Activated CD4-positive, alpha-beta memory T cell treated with anti-CD3 and anti-CD28 coated beads, Interleukin-2, amount 10 ng/mL, durations not matched to agents 7 days and 5 days (primary cell): ENCODE measurements at regions not wholly inside any gene's neighbourhood (a gene's known extent, or its start where the extent isn't known, plus 50 kb on each side); places are given as distances from the start of the nearest gene placed in this dataset.
A peak's percentile ranks its signal among the peaks of the same experiment; 100 is the strongest.
"Not testable (repeated sequence)": the region's sequence is repeated elsewhere in the genome, so short reads cannot be mapped to it uniquely, and the experiment has no call there.

Source experiments
- CTCF ChIA-PET: fragments of 350-600 bp; sonication (Branson Sonifier 250); formaldehyde crosslinking; loops from one replicate; lab custom pipeline; 2021; ENCODE audit warnings: antibody characterized with exemption, inconsistent platforms; lab: Charles Lee
- POLR2A ChIA-PET: fragments of 350-600 bp; sonication (Branson Sonifier 250); formaldehyde crosslinking; loops from one replicate; lab custom pipeline; 2021; ENCODE audit warnings: antibody characterized with exemption; lab: Charles Lee
- DNase-seq: peaks from one replicate; pipeline ENCODE4 v3.0.0-alpha.2; 2020
- H3K27ac Mint-ChIP-seq: one replicate; pipeline ENCODE4 v1.8.0; 2021; ENCODE audit warnings: mild to moderate bottlenecking, mixed read lengths
- H3K27me3 Mint-ChIP-seq: one replicate; pipeline ENCODE4 v1.8.0; 2021; ENCODE audit warnings: mixed read lengths
- H3K36me3 Mint-ChIP-seq: one replicate; pipeline ENCODE4 v1.8.0; 2021; ENCODE audit warnings: low read depth, mixed read lengths
- H3K4me1 Mint-ChIP-seq: one replicate; pipeline ENCODE4 v1.8.0; 2021; ENCODE audit warnings: mixed read lengths
- H3K4me3 Mint-ChIP-seq: one replicate; pipeline ENCODE4 v1.8.0; 2021; ENCODE audit warnings: mild to moderate bottlenecking, mixed read lengths
- H3K9me3 Mint-ChIP-seq: one replicate; pipeline ENCODE4 v1.8.0; 2021; ENCODE audit warnings: mixed read lengths

DNA sequence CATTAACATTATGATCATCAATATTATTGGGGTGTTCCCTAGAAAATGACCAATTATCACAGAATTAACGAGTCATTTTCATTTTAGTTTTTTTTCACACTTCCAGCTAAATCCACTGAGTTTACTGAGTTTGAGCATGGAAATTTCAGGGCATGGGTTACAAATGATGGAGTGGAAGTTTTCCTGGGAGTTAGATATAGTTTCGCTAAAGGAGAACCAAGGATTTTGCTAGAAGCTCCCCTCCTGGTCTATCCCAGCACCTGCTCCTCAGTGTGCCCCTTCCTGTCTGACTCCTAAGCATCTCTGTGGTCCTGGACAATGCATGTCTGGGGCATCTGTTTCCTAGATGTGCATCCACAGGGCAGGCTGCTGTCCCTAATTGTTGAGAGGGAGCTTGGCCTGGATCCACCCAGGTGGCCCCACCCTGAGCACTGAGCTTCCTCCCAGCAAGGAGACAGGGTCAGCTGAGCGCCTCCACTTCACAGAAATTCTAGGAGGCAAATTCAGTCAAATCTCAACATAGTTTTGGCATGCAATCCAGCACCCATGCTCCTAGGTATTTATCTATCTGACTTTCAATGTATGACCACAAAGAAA is 102.3 kb upstream of the GOLGA6L6 start:
- CTCF ChIA-PET, result interaction anchor here (1.1 kb wide), 1 partner anchor 640 kb away, joined by 4 read pairs; no protein-coding TSS in a partner anchor

DNA sequence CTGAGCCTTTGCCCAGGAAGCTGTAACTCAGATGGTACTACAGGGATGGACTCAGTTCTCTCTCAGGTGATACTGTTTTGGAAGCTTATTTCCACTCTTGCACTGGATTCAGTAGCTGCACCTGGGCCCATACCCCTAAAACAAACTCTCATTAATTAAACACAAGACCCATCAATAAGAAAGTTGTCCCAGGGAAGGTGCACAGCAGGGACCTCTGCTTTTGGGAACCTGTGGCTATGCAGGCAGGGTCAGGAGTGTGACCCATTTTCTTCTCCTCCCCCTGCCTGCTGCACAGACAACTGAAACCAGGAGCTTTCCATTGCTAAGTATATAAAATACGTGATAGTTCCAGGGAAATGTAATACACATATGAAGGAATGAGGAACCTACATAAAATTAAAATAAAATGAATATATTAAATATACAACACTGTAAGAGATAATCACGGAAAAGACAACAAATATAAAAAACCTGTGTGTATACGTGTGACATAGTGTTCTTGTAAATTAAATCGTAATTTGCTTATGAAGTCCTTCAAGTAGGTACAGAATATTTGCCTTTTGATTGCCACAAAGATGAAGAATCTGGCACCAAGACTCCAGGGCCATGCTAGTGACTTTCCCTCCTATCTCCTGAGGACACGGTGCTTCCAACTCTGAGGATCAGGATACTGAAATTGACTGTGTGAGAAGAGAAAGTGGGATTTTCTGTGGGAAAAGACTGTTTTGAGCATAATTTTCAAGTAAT is 101.6 kb upstream of the GOLGA6L6 start:
- H3K27ac Mint-ChIP-seq, result no peak overlapping the region
- no peak for DNase-seq
- no peaks in the 10 kb centered on the region for H3K36me3 Mint-ChIP-seq
- no peak overlapping the region for H3K4me3 Mint-ChIP-seq
- H3K27me3 Mint-ChIP-seq, result peaks cover 11% of the 10 kb centered on the region
- ChIA-PET POLR2A (no interaction called here), CTCF (no interaction called here)
- H3K9me3 Mint-ChIP-seq, result no peaks in the 10 kb centered on the region
- H3K4me1 Mint-ChIP-seq, result no peaks in the 10 kb centered on the region

More for the DNA sequence above, 102.3 kb upstream of the GOLGA6L6 start:
- Mint-ChIP-seq H3K4me1 (no peaks in the 10 kb centered on the region), H3K9me3 (no peaks in the 10 kb centered on the region), H3K4me3 (no peak overlapping the region), H3K36me3 (no peaks in the 10 kb centered on the region), H3K27ac (no peak overlapping the region), H3K27me3 (peaks cover 11% of the 10 kb centered on the region)
- no peak for DNase-seq
- POLR2A ChIA-PET, result no interaction called here

DNA sequence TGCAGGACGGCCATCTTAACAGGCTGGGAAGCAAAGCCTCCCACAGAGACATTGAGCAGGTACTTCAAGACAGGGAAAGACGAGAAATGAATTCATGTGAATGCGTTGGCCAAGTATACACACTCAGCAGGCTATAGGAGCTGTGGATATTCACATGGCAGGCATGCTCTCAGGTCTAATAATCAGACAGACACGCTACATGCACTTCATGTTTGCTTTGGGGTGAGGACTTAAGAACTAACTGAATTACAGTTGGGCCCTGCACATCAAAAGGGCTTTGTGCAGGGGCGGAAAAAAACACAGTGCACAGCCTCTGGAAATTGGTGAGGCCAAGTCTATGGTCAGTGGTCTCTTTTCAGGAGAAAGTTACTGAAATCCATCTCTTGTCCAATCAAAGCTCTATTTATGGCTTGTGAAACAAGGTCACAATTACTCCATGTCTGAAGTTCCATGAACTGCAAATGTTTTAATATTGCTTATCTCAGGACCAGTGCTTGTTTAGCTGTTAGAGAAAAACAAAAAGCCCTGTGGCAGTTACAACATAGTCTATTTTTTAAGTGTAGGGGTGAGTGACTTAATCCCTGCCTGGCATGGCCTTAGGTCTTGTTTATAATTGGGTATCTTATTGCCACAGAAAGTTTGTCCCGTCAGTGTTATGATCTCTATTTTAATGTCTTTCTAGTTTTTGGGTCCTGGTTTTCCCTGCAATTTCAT is 100.6 kb upstream of the GOLGA6L6 start:
- Mint-ChIP-seq H3K27me3 (peaks cover 11% of the 10 kb centered on the region), H3K4me1 (no peaks in the 10 kb centered on the region), H3K36me3 (no peaks in the 10 kb centered on the region), H3K27ac (no peak overlapping the region), H3K9me3 (no peaks in the 10 kb centered on the region), H3K4me3 (no peak overlapping the region)
- ChIA-PET POLR2A (no interaction called here), CTCF (no interaction called here)
- no peak for DNase-seq

DNA sequence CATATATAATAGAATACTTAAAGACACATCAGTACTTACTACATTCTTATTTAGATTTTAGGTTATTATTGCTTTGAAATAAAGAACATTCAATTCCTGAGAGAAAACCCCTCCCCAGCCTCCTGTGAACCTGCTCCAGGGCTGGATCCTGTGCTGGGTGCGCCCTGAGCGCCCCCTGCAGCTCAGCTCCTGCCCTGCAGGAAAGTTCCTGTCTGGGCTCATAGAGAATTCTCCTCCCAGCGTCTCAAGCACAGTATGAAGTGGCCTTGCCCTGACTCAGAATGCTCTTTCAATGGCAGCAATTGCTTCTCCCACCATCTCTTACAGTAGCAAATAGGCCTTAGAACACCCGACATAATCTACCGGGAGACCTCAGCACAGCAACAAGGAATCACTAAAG is 98.8 kb upstream of the GOLGA6L6 start:
- H3K4me1 Mint-ChIP-seq, H3K27ac Mint-ChIP-seq, DNase-seq, CTCF ChIA-PET, POLR2A ChIA-PET, H3K4me3 Mint-ChIP-seq, H3K36me3 Mint-ChIP-seq, H3K9me3 Mint-ChIP-seq: not testable (repeated sequence)
- H3K27me3 Mint-ChIP-seq, result peaks cover 11% of the 10 kb centered on the region

DNA sequence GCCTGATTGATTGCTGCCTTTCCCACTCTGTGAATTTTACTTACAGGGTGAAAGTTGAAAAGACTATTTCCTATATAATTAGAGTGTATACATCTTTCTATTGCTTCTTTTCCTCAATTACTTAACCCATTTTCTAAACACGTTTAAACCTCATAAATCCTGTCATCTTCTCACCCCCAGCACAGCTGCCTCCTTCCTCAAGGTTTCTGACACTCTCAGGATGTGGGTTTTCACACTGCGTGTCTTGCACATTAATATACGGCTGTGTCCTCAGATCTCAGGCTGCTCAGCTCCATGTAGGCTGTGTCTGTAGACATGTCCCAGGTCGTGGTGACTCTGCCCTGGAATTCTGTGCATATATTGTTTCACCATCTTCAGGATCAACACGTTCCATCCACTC is 97.6 kb upstream of the GOLGA6L6 start:
- CTCF ChIA-PET, H3K9me3 Mint-ChIP-seq, POLR2A ChIA-PET, H3K4me1 Mint-ChIP-seq, DNase-seq, H3K27ac Mint-ChIP-seq, H3K4me3 Mint-ChIP-seq, H3K36me3 Mint-ChIP-seq: not testable (repeated sequence)
- peaks cover 11% of the 10 kb centered on the region for H3K27me3 Mint-ChIP-seq

DNA sequence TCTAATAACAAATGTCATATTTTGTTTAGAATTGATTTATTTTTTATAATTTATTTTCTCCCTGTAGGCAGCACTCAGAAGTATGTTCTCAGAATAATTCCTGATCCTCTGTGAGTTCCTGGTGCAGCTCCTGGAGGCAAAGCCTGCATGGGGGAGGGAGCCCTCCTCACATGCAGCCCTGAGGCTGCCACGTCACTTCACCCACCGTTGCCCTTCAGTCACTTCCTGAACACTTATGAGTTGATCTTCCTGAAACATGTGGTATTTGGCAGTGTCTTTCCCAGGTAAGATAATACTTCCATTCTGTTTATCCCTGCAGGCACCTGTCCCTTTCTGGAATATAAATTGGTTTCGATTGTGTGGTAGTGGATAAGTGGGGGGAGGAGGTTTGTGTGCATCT is 95.9 kb upstream of the GOLGA6L6 start:
- H3K4me3 Mint-ChIP-seq, DNase-seq, H3K9me3 Mint-ChIP-seq, H3K27me3 Mint-ChIP-seq, H3K4me1 Mint-ChIP-seq, CTCF ChIA-PET, H3K27ac Mint-ChIP-seq, H3K36me3 Mint-ChIP-seq, POLR2A ChIA-PET: not testable (repeated sequence)

DNA sequence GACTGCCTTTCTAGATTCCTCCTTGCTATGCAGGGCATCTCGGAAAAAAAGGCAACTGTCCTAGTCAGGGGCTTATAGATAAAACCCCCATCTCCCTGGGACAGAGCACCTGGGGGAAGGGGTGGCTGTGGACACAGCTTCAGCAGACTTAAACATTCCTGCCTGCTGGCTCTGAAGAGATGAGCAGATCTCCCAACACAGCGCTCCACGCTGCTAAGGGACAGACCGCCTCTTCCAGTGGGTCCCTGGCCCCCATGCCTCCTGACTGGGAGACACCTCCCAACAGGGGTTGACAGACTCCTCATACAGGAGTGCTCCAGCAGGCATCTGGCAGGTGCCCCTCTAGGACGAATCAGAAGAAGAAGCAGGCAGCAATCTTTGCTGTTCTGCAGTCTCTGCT is 87.9 kb upstream of the GOLGA6L6 start:
- H3K4me1 Mint-ChIP-seq, H3K9me3 Mint-ChIP-seq, POLR2A ChIA-PET, CTCF ChIA-PET, H3K36me3 Mint-ChIP-seq, H3K27me3 Mint-ChIP-seq, H3K4me3 Mint-ChIP-seq, DNase-seq, H3K27ac Mint-ChIP-seq: not testable (repeated sequence)

DNA sequence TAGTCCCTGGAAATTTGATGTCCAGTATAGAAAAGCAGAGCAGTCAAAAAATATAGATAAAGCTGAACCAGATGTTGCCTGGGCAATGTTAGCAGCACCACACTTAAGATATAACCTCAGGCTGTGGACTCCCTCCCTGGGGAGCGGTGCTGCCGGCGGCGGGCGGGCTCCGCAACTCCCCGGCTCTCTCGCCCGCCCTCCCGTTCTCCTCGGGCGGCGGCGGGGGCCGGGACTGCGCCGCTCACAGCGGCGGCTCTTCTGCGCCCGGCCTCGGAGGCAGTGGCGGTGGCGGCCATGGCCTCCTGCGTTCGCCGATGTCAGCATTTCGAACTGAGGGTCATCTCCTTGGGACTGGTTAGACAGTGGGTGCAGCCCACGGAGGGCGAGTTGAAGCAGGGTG is 86.9 kb upstream of the GOLGA6L6 start:
- H3K27ac Mint-ChIP-seq, CTCF ChIA-PET, DNase-seq, H3K4me1 Mint-ChIP-seq, POLR2A ChIA-PET, H3K27me3 Mint-ChIP-seq, H3K4me3 Mint-ChIP-seq, H3K9me3 Mint-ChIP-seq, H3K36me3 Mint-ChIP-seq: not testable (repeated sequence)

DNA sequence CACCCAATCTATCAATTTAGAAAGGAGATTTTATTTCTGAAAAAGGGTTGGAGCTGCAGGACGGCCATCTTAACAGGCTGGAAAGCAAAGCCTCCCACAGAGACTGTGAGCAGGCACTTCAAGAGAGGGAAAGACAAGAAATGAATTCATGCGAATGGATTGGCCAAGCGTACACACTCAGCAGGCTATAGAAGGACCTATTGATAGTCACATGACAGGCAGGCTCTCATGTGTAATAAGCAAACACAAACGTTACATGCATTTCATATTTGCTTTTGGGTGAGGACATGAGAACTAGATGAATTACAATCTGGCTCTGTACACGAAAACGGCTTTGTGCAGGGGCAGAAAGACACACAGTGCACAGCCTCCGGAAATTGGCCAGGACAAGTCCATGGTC is 83.9 kb upstream of the GOLGA6L6 start:
- DNase-seq, H3K27ac Mint-ChIP-seq, CTCF ChIA-PET, H3K4me1 Mint-ChIP-seq, H3K27me3 Mint-ChIP-seq, H3K4me3 Mint-ChIP-seq, POLR2A ChIA-PET, H3K36me3 Mint-ChIP-seq, H3K9me3 Mint-ChIP-seq: not testable (repeated sequence)

DNA sequence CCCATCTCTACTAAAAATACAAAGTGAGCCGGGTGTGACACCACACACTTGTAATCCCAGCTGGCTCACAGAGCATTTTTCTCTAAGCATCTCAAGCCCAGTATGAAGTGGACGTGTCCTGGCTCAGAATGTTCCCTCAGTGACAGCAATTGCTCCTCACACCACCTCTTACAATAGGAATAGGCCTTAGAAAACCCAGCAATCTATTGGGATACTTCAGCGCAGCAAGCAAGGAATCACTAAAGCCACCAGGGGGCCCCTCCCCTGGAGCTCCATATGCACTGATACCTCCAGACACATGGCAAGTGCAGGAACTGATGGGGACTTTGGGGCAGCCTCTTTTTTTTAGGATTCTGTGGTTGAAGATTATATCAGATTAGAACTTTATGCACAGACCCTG is 82.5 kb upstream of the GOLGA6L6 start:
- H3K4me3 Mint-ChIP-seq, H3K4me1 Mint-ChIP-seq, POLR2A ChIA-PET, H3K9me3 Mint-ChIP-seq, H3K27me3 Mint-ChIP-seq, CTCF ChIA-PET, H3K27ac Mint-ChIP-seq, H3K36me3 Mint-ChIP-seq: not testable (repeated sequence)
- peak; percentile 32 for DNase-seq

DNA sequence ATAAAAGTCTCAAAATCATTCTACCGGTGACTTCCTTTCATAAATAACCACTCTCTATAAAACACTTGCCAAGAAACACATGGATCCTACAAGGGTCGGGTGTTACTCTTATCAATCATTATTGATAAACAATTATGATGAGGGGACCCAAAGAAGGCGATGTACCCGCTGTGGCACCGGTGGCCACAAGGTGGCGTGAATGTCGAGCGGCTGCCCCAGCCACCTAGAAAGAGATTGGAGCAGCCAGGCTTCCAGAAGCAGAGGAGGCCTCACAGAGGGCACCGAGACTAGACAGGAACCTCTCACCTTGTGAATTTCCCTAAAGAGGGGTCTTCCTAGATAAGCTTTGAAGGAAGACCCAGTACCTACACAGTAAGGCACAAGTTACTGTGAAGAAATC is 80.5 kb upstream of the GOLGA6L6 start:
- CTCF ChIA-PET, H3K27ac Mint-ChIP-seq, H3K36me3 Mint-ChIP-seq, DNase-seq, H3K4me3 Mint-ChIP-seq, H3K9me3 Mint-ChIP-seq, POLR2A ChIA-PET, H3K27me3 Mint-ChIP-seq, H3K4me1 Mint-ChIP-seq: not testable (repeated sequence)

DNA sequence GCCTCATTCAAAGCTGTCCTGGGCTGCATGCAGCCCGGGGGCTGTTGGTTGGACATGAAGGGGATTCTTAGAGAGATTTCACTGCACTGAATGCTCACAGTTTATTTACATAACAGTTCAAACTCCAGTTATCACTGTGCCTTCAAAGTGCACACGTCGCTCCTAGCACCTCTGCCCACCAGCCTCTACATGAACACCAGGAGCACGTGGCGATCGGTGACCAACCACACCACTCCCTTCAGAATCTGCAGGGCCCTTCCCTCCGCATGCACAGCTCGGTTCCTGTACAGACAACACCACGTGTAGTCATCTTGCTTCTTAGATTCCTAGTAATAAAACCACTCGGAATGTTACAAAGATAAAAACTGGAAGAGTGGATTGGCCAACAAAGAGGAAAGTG is 72.9 kb upstream of the GOLGA6L6 start:
- H3K36me3 Mint-ChIP-seq, DNase-seq, H3K27ac Mint-ChIP-seq, H3K27me3 Mint-ChIP-seq, H3K4me1 Mint-ChIP-seq, POLR2A ChIA-PET, H3K9me3 Mint-ChIP-seq, H3K4me3 Mint-ChIP-seq, CTCF ChIA-PET: not testable (repeated sequence)

DNA sequence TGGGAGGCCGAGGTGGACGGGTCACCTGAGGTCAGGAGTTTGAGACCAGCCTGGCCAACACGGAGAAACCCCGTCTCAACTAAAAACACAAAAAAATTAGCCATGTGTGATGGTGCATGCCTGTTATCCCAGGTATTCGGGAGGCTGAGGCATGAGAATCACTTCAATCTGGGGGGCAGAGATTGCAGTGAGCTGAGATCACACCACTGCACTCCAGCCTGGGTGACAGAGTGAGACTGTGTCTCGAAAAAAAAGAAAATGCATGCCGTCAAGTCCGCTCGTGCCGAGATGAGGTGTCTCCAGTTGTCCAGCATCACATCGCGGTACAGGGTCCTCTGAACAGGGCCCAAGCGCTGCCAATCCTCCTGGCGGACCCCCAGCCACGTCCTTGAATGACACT is 71.2 kb upstream of the GOLGA6L6 start:
- CTCF ChIA-PET, H3K36me3 Mint-ChIP-seq, DNase-seq, H3K27me3 Mint-ChIP-seq, H3K27ac Mint-ChIP-seq, POLR2A ChIA-PET, H3K4me3 Mint-ChIP-seq, H3K9me3 Mint-ChIP-seq, H3K4me1 Mint-ChIP-seq: not testable (repeated sequence)

DNA sequence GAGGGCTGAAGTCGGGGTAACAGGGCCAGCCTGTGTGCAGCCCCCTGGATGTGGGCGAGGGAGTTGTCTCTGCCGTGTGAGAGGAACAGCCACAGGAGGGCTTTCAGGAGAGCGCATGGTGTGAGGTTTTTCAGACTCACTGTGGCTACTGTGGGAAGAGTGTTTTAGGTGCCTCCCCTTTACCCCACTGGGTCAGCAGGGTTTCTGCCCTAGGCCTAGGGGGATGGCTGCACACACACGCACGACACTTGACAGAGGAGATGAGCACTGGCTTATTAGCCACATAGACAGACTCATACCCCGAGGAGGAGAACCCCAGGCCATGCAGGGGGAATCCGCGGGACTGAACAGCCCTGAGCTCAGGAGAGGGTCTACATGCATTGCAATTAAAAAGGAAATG is 70.8 kb upstream of the GOLGA6L6 start:
- H3K9me3 Mint-ChIP-seq, H3K4me1 Mint-ChIP-seq, H3K27ac Mint-ChIP-seq, POLR2A ChIA-PET, CTCF ChIA-PET, DNase-seq, H3K36me3 Mint-ChIP-seq, H3K27me3 Mint-ChIP-seq, H3K4me3 Mint-ChIP-seq: not testable (repeated sequence)
